ENCODE measurements at regions not wholly inside any gene's neighbourhood (a gene's known extent, or its start where the extent isn't known, plus 50 kb on each side); places are given as distances from the start of the nearest gene placed in this dataset.

- intact Hi-C loops (cut with DNase I; ENCODE audit: low total_unique reads), result no loop called here
- Histone ChIP-seq H3K27me3 (no peaks in the 10 kb centered on the region), H3K36me3 (no peaks in the 10 kb centered on the region), H3K4me1 (no peaks in the 10 kb centered on the region), H3K9me3 (no peaks in the 10 kb centered on the region), H3K27ac (no peak overlapping the region), H3K4me3 (no peak overlapping the region)
- no peak for DNase-seq (ENCODE audit: low spot score in 2 of 2)
- TF ChIP-seq CTCF (IDR thresholded peaks at IDR 0.05), result no peak
- no peak for TF ChIP-seq POLR2A (IDR thresholded peaks at IDR 0.05)
- no peak for TF ChIP-seq POLR2AphosphoS5 (IDR thresholded peaks at IDR 0.05)
Observed at GRCh38 chr15:87245592-87245991, 1010.9 kb downstream of the NTRK3 start.

DNA sequence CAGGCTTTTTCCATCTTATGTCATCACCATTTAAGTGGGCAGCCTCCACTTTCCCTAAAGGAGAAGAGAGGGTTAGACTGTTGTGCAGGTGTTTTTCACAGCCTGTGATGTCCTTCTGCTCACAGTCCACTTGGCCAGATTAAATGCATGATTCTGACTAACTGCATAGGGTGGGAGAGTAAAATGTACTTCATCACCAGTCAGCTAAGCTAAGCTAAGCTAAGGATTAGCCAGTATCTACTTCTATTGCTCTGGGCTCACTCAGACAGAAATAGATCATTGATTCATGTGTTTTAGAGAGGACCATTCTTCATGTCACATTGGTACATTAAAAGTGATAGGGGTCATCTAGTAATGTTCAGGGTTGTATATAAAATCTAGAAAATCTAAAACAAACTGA, 1013.1 kb downstream of the NTRK3 start:
- H3K36me3 ChIP-seq, result no peaks in the 10 kb centered on the region
- no peaks in the 10 kb centered on the region for H3K27me3 ChIP-seq
- TF ChIP-seq CTCF (IDR thresholded peaks at IDR 0.05) (no peak), POLR2AphosphoS5 (IDR thresholded peaks at IDR 0.05) (no peak), POLR2A (IDR thresholded peaks at IDR 0.05) (no peak)
- no peak overlapping the region for H3K27ac ChIP-seq
- no peak overlapping the region for H3K4me3 ChIP-seq
- intact Hi-C loops (cut with DNase I; ENCODE audit: low total_unique reads), result no loop called here
- H3K9me3 ChIP-seq, result no peaks in the 10 kb centered on the region
- no peaks in the 10 kb centered on the region for H3K4me1 ChIP-seq
- DNase-seq (ENCODE audit: low spot score in 2 of 2), result no peak

DNA sequence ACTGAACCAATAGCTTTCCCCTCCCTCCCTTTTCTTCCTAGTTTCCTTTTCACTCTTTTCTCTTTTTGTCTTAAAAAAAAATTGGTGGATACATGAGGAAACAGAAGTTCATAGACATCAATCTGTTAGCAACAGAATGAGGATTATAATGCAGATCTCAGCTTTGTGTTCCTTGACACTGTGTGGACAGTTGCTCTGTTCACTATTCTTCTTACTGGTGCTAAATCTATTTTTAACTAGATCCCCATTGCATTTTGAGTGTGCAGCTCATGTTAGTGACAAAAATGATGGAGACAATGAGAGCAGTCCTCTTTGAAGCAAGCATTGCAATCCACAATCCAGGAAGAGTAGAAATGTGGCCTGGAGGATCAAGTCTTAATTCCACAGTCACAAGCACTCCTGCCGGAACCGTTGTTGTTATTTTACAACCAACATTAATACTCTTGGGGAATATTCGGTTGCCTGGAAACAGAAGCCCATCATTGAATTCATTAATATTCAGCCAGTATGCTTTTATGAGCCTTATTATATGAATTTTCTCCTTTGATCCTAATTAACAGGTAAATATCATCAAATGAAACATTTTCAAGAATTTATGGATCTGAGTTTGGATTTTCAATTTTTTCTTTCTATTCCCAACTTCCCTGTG, 1016.8 kb downstream of the NTRK3 start:
- Histone ChIP-seq H3K4me1 (no peaks in the 10 kb centered on the region), H3K27me3 (no peaks in the 10 kb centered on the region), H3K36me3 (no peaks in the 10 kb centered on the region), H3K4me3 (no peak overlapping the region), H3K27ac (no peak overlapping the region), H3K9me3 (no peaks in the 10 kb centered on the region)
- intact Hi-C loops (cut with DNase I; ENCODE audit: low total_unique reads), result no loop called here
- no peak for DNase-seq (ENCODE audit: low spot score in 2 of 2)
- no peak for TF ChIP-seq POLR2A (IDR thresholded peaks at IDR 0.05)
- TF ChIP-seq POLR2AphosphoS5 (IDR thresholded peaks at IDR 0.05), result no peak
- TF ChIP-seq CTCF (IDR thresholded peaks at IDR 0.05), result no peak

DNA sequence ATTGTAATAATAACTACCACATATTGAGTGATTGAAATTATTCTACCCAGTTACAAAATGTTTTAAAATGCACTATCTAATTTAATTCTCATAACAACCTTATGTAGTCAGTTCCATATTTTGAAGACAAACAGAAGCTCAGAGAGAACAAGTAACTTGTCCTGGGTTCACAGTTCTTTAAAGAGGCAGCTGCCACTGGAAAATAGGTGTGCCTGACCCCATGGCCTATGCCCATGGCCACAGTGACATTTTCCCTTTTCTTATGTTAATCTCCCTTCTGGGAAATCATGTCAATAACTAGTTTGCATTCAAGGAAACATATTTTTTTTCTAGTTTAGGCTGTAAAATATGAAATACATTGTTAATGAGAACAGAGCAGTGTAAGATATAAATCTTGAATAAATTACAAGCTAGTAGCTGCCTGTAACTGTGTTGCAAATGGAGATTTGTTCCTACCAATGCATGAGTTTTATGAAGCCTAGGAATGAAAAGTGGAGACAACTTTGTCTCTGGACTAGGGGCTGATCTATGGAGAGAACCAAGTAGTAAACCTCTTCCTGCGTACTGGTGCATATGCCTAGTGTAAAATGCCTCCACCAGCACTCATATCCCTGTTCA, 1018.0 kb downstream of the NTRK3 start:
- no peaks in the 10 kb centered on the region for H3K4me1 ChIP-seq
- no peak overlapping the region for H3K4me3 ChIP-seq
- H3K9me3 ChIP-seq, result no peaks in the 10 kb centered on the region
- TF ChIP-seq POLR2AphosphoS5 (IDR thresholded peaks at IDR 0.05) (no peak), POLR2A (IDR thresholded peaks at IDR 0.05) (no peak), CTCF (IDR thresholded peaks at IDR 0.05) (no peak)
- H3K27ac ChIP-seq, result no peak overlapping the region
- H3K36me3 ChIP-seq, result no peaks in the 10 kb centered on the region
- intact Hi-C loops (cut with DNase I; ENCODE audit: low total_unique reads), result no loop called here
- DNase-seq (ENCODE audit: low spot score in 2 of 2), result no peak
- H3K27me3 ChIP-seq, result no peaks in the 10 kb centered on the region

DNA sequence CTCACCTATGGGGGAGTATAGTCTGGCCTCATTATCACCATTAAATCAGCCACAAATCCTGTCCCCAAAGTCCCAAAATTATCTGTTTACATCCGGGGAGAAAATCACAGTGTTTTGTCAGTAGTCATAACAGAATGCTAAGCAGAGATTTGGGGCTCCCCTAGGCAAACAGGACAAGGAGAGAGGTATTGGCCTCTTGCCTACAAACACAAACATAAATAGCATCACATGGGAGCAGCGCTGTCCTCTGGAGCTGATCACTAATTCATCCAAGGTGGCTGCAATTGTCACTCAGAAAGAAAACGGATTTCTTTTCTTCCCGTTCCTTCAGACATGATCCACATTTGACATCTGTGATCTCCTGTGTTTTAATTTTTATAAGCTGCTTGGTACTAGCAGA, 1028.1 kb downstream of the NTRK3 start:
- no peak for DNase-seq (ENCODE audit: low spot score in 2 of 2)
- no peaks in the 10 kb centered on the region for H3K27me3 ChIP-seq
- peaks cover 0 to 6% of the 10 kb centered on the region in 2 donors for H3K9me3 ChIP-seq
- TF ChIP-seq CTCF (IDR thresholded peaks at IDR 0.05) (no peak), POLR2A (IDR thresholded peaks at IDR 0.05) (no peak), POLR2AphosphoS5 (IDR thresholded peaks at IDR 0.05) (no peak)
- no peaks in the 10 kb centered on the region for H3K36me3 ChIP-seq
- H3K4me3 ChIP-seq, result no peak overlapping the region
- intact Hi-C loops (cut with DNase I; ENCODE audit: low total_unique reads), result no loop called here
- H3K27ac ChIP-seq, result no peak overlapping the region
- no peaks in the 10 kb centered on the region for H3K4me1 ChIP-seq

All from breast epithelium (tissue), 4 donors.